ENCODE measurements at regions not wholly inside any gene's neighbourhood (a gene's known extent, or its start where the extent isn't known, plus 50 kb on each side); places are given as distances from the start of the nearest gene placed in this dataset.

DNA sequence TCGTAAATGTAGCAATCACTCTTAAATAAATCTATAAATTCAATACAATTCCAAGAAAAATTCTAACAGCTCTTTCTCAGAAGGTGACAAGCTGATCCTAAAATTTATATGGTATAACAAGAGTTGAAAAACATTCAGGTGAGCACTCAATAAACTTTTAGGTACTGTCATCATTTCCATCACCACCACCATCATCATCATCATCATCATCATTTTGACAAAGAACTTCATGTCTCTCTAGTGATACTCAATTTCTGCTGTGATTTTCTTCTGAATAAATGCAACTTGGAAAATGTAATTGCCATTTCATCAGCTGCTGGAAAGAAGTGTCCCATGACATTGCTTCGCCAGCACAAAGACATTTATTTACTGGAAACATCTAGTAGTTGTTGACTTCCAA, 222.9 kb upstream of the IRX5 start:
- TF ChIP-seq, protein P1, sequence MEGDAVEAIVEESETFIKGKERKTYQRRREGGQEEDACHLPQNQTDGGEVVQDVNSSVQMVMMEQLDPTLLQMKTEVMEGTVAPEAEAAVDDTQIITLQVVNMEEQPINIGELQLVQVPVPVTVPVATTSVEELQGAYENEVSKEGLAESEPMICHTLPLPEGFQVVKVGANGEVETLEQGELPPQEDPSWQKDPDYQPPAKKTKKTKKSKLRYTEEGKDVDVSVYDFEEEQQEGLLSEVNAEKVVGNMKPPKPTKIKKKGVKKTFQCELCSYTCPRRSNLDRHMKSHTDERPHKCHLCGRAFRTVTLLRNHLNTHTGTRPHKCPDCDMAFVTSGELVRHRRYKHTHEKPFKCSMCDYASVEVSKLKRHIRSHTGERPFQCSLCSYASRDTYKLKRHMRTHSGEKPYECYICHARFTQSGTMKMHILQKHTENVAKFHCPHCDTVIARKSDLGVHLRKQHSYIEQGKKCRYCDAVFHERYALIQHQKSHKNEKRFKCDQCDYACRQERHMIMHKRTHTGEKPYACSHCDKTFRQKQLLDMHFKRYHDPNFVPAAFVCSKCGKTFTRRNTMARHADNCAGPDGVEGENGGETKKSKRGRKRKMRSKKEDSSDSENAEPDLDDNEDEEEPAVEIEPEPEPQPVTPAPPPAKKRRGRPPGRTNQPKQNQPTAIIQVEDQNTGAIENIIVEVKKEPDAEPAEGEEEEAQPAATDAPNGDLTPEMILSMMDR (IDR thresholded peaks at IDR 0.05), result no peak
- TF ChIP-seq TCF7L2 (IDR thresholded peaks at IDR 0.05; ENCODE audit: low read depth, low read length) (no peak), POLR2AphosphoS5 (IDR thresholded peaks at IDR 0.05; ENCODE audit: low read depth, low read length) (no peak)
- TF ChIP-seq, protein P2, sequence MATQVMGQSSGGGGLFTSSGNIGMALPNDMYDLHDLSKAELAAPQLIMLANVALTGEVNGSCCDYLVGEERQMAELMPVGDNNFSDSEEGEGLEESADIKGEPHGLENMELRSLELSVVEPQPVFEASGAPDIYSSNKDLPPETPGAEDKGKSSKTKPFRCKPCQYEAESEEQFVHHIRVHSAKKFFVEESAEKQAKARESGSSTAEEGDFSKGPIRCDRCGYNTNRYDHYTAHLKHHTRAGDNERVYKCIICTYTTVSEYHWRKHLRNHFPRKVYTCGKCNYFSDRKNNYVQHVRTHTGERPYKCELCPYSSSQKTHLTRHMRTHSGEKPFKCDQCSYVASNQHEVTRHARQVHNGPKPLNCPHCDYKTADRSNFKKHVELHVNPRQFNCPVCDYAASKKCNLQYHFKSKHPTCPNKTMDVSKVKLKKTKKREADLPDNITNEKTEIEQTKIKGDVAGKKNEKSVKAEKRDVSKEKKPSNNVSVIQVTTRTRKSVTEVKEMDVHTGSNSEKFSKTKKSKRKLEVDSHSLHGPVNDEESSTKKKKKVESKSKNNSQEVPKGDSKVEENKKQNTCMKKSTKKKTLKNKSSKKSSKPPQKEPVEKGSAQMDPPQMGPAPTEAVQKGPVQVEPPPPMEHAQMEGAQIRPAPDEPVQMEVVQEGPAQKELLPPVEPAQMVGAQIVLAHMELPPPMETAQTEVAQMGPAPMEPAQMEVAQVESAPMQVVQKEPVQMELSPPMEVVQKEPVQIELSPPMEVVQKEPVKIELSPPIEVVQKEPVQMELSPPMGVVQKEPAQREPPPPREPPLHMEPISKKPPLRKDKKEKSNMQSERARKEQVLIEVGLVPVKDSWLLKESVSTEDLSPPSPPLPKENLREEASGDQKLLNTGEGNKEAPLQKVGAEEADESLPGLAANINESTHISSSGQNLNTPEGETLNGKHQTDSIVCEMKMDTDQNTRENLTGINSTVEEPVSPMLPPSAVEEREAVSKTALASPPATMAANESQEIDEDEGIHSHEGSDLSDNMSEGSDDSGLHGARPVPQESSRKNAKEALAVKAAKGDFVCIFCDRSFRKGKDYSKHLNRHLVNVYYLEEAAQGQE (IDR thresholded peaks at IDR 0.05; ENCODE audit: insufficient read depth in 1 of 2, low read depth in 2 of 2, low read length in 1 of 2), result no peak
